ENCODE measurements at regions not wholly inside any gene's neighbourhood (a gene's known extent, or its start where the extent isn't known, plus 50 kb on each side); places are given as distances from the start of the nearest gene placed in this dataset.

- TF ChIP-seq CTCF (IDR thresholded peaks at IDR 0.05), result no peak
- no peak for TF ChIP-seq EZH2 (IDR thresholded peaks at IDR 0.05; ENCODE audit: borderline replicate concordance, insufficient read depth, low read depth, low read length, poor library complexity, severe bottlenecking)
These were observed 55.5 kb upstream of the CLCN4 start for GRCh38 chrX:10101269-10101668.

All from B cell (primary cell).